Endothelial cell of umbilical vein (primary cell): ENCODE measurements at regions not wholly inside any gene's neighbourhood (a gene's known extent, or its start where the extent isn't known, plus 50 kb on each side); places are given as distances from the start of the nearest gene placed in this dataset.

ENCODE experiments used
- BruUV-seq: library from RNA; stranded (reverse); fragments of 400-500 nt; replicated peaks from 2 replicates; lab custom pipeline; 2021; lab: Mats Ljungman, UMichigan
- CTCF ChIA-PET: fragments of 300-600, 350-600 bp; sonication (Branson Sonifier 250); formaldehyde crosslinking; loops from one replicate; lab custom pipeline; 2021; ENCODE audit warnings: antibody characterized with exemption, inconsistent platforms; lab: Charles Lee
- POLR2A ChIA-PET: fragments of 300-600, 350-600 bp; sonication (Branson Sonifier 250); formaldehyde crosslinking; loops from one replicate; lab custom pipeline; 2021; ENCODE audit warnings: antibody characterized with exemption, inconsistent platforms; lab: Charles Lee
- DNase-seq: peaks from one replicate; pipeline ENCODE4 v3.0.0-alpha.2; 2011; ENCODE audit warnings: low read depth, low spot score
- FAIRE-seq: peaks from 2 replicates; lab custom pipeline; 2011; peaks lifted over from hg19 to GRCh38; lab: Jason Lieb, UNC
- H2AFZ ChIP-seq: 2 replicates; pipeline ENCODE4 v1.6.0; 2012; ENCODE audit warnings: low read depth, low read length, control low read depth, inconsistent platforms
- H3K27ac ChIP-seq: 2 replicates; pipeline ENCODE4 v1.5.1; 2011; ENCODE audit warnings: low read depth, mild to moderate bottlenecking, control low read depth, low read length, moderate library complexity; ENCODE audit not compliant: insufficient read depth
- H3K27me3 ChIP-seq, 2 experiments: 2 replicates each; pipeline versions ENCODE4 v1.6.0 to v1.6.1; 2011; ENCODE audit warnings: low read length in 2 of 2, mixed read lengths in 1 of 2; ENCODE audit not compliant: control insufficient read depth in 2 of 2, insufficient read depth in 2 of 2
- H3K36me3 ChIP-seq, 2 experiments: 2 replicates in 1 of 2; 3 replicates in 1 of 2; pipeline ENCODE4 v1.5.1; 2011; ENCODE audit warnings: low read length in 2 of 2, mild to moderate bottlenecking in 1 of 2, moderate library complexity in 1 of 2; ENCODE audit not compliant: control insufficient read depth in 2 of 2, insufficient read depth in 2 of 2; ENCODE audit errors: extremely low read depth in 1 of 2
- H3K4me1 ChIP-seq: 3 replicates; pipeline ENCODE4 v1.5.1; 2011; ENCODE audit warnings: mild to moderate bottlenecking, low read length; ENCODE audit not compliant: control insufficient read depth, insufficient read depth; ENCODE audit errors: extremely low read depth
- H3K4me2 ChIP-seq: 2 replicates; pipeline ENCODE4 v1.6.1; 2011; ENCODE audit warnings: low read length, control low read depth, mixed read lengths; ENCODE audit not compliant: insufficient read depth
- H3K4me3 ChIP-seq, 3 experiments: fragments of 200-600 bp in 1 of 3; sonication (generic), shearing (Covaris generic) in 1 of 3; replicated peaks in 1 of 3; 2 replicates each; pipeline ENCODE4 v1.5.1; 2011 to 2016; ENCODE audit warnings: control low read depth in 3 of 3, low read length in 3 of 3, mild to moderate bottlenecking in 2 of 3, inconsistent platforms in 1 of 3, low read depth in 1 of 3, moderate library complexity in 1 of 3; ENCODE audit not compliant: insufficient read depth in 1 of 3
- H3K79me2 ChIP-seq: 2 replicates; pipeline ENCODE4 v1.6.0; 2012; ENCODE audit warnings: low read length, inconsistent platforms; ENCODE audit not compliant: control insufficient read depth, insufficient read depth
- H3K9ac ChIP-seq: replicated peaks from 2 replicates; pipeline ENCODE3; 2011; ENCODE audit warnings: low read length, control low read depth; ENCODE audit not compliant: insufficient read depth; ENCODE audit errors: extremely low read depth
- H3K9me1 ChIP-seq: replicated peaks from 3 replicates; pipeline ENCODE4 v1.6.0; 2011; ENCODE audit warnings: mild to moderate bottlenecking, low read length; ENCODE audit not compliant: control insufficient read depth, insufficient read depth; ENCODE audit errors: extremely low read depth
- H3K9me3 ChIP-seq: replicated peaks from 2 replicates; pipeline ENCODE4 v1.5.1; 2012; ENCODE audit warnings: low read length, inconsistent platforms; ENCODE audit not compliant: control insufficient read depth, insufficient read depth
- H4K20me1 ChIP-seq: replicated peaks from 2 replicates; pipeline ENCODE3; 2011; ENCODE audit warnings: mild to moderate bottlenecking, low read length; ENCODE audit not compliant: control insufficient read depth, insufficient read depth; ENCODE audit errors: extremely low read depth
- CTCF ChIP-seq, 2 donors: IDR thresholded peaks; 1 replicate in 1 of 2; 2 replicates in 1 of 2; pipeline ENCODE4 v1.5.1; 2011; ENCODE audit warnings: low read length in 2 of 2, mild to moderate bottlenecking in 2 of 2, moderate library complexity in 2 of 2, control low read depth in 1 of 2, inconsistent platforms in 1 of 2, low read depth in 1 of 2; ENCODE audit not compliant: insufficient read depth in 1 of 2; ENCODE audit errors: extremely low read depth in 1 of 2
- EZH2 ChIP-seq: IDR thresholded peaks from 2 replicates; pipeline ENCODE4 v1.6.1; 2012; ENCODE audit warnings: borderline replicate concordance, low read depth, mild to moderate bottlenecking, moderate library complexity, low read length, inconsistent platforms; ENCODE audit not compliant: severe bottlenecking
- FOS ChIP-seq: IDR thresholded peaks from 2 replicates; pipeline ENCODE4 v1.6.1; 2011; ENCODE audit warnings: mild to moderate bottlenecking, low read length, moderate library complexity, borderline replicate concordance; ENCODE audit not compliant: insufficient read depth
- GATA2 ChIP-seq: IDR thresholded peaks from 2 replicates; pipeline ENCODE4 v1.7.0; 2011; ENCODE audit warnings: low read depth, mild to moderate bottlenecking, moderate library complexity, mixed read lengths, low read length; ENCODE audit not compliant: insufficient read length, insufficient read depth
- JUN ChIP-seq: IDR thresholded peaks from 2 replicates; pipeline ENCODE4 v1.6.1; 2011; ENCODE audit warnings: borderline replicate concordance, low read depth; ENCODE audit not compliant: insufficient read length, insufficient read depth
- MAX ChIP-seq: IDR thresholded peaks from 2 replicates; pipeline ENCODE4 v1.6.1; 2011; ENCODE audit not compliant: insufficient read depth, insufficient read length
- MYC ChIP-seq: IDR thresholded peaks from one replicate; pipeline ENCODE4 v1.6.1; 2011; ENCODE audit warnings: mild to moderate bottlenecking, low read depth, low read length
- POLR2A ChIP-seq: IDR thresholded peaks from 2 replicates; pipeline ENCODE4 v1.6.1; 2012; ENCODE audit warnings: low read depth, mild to moderate bottlenecking, control low read depth, low read length
- POLR2AphosphoS5 ChIP-seq: IDR thresholded peaks from 2 replicates; pipeline ENCODE4 v1.6.1; 2012; ENCODE audit warnings: low read depth, mild to moderate bottlenecking, control low read depth, low read length, moderate library complexity; ENCODE audit not compliant: insufficient read depth
- dilution Hi-C: fragments of 300-500 bp; cut with MboI; formaldehyde crosslinking; loops from one replicate; pipeline ENCODE4 v1.15.0; 2019; ENCODE audit warnings: low sequenced_read_pairs; ENCODE audit not compliant: extremely low pct_ligation_motif_present
- intact Hi-C: fragments of 100-400 bp; cut with micrococcal nuclease; formaldehyde crosslinking; loops from one replicate; pipeline ENCODE4 v1.10.0; 2022

- Histone ChIP-seq H3K4me1 (no peaks in the 10 kb centered on the region), H3K9me1 (no peaks in the 10 kb centered on the region), H3K27ac (no peak overlapping the region), H3K79me2 (no peaks in the 10 kb centered on the region), H4K20me1 (no peaks in the 10 kb centered on the region), H3K9ac (no peak overlapping the region), H3K9me3 (no peaks in the 10 kb centered on the region), H2AFZ (no peak overlapping the region), H3K4me2 (no peak overlapping the region), H3K36me3 (no peaks in the 10 kb centered on the region), H3K27me3 (no peaks in the 10 kb centered on the region), H3K4me3 (no peak overlapping the region)
- intact Hi-C loops (no loop called here), dilution Hi-C loops (no loop called here)
- BruUV-seq, result no TSS peak
- CTCF ChIA-PET, result interaction anchor here (1.3 kb wide), 1 partner anchor 18 kb away, joined by 3 read pairs; no protein-coding TSS in a partner anchor
- DNase-seq (no peak), FAIRE-seq (no peak)
- TF ChIP-seq FOS, result no peak
- TF ChIP-seq POLR2A, result no peak
- no peak for TF ChIP-seq CTCF (IDR thresholded peaks at IDR 0.05; ENCODE audit: extremely low read depth in 1 of 2, insufficient read depth in 1 of 2, low read depth in 1 of 2, low read length in 2 of 2)
- no peak for TF ChIP-seq GATA2
- no peak for TF ChIP-seq JUN
- no peak for TF ChIP-seq MYC
- no peak for TF ChIP-seq POLR2AphosphoS5
- POLR2A ChIA-PET, result no interaction called here
Observed at GRCh38 chr17:12548558-12548957, 117.1 kb upstream of the MYOCD start.

- intact Hi-C loops (no loop called here), dilution Hi-C loops (no loop called here)
- H3K27ac ChIP-seq, result no peak overlapping the region
- DNase-seq (no peak), FAIRE-seq (no peak)
- BruUV-seq, result no TSS peak
- no peak overlapping the region for H3K4me3 ChIP-seq
- ChIA-PET POLR2A (no interaction called here), CTCF (no interaction called here)
- no peak overlapping the region for H3K9ac ChIP-seq
- TF ChIP-seq MYC (no peak), EZH2 (no peak), GATA2 (no peak), MAX (no peak), JUN (no peak), FOS (no peak), CTCF (IDR thresholded peaks at IDR 0.05; ENCODE audit: extremely low read depth in 1 of 2, insufficient read depth in 1 of 2, low read depth in 1 of 2, low read length in 2 of 2) (no peak), POLR2AphosphoS5 (no peak), POLR2A (no peak)
- H4K20me1 ChIP-seq, result no peaks in the 10 kb centered on the region
- H3K9me3 ChIP-seq, result no peaks in the 10 kb centered on the region
- H3K79me2 ChIP-seq, result no peaks in the 10 kb centered on the region
- H3K4me2 ChIP-seq, result no peak overlapping the region
- H3K4me1 ChIP-seq, result no peaks in the 10 kb centered on the region
- no peaks in the 10 kb centered on the region for H3K27me3 ChIP-seq
- H2AFZ ChIP-seq, result no peak overlapping the region
- no peaks in the 10 kb centered on the region for H3K36me3 ChIP-seq
- no peaks in the 10 kb centered on the region for H3K9me1 ChIP-seq
Observed at GRCh38 chr17:12549499-12550041, 116.1 kb upstream of the MYOCD start.
